HCT116 (cell line): ENCODE measurements at regions not wholly inside any gene's neighbourhood (a gene's known extent, or its start where the extent isn't known, plus 50 kb on each side); places are given as distances from the start of the nearest gene placed in this dataset.

Source experiments
- ATAC-seq: fragments of 200-7000 bp; cut with Tn5 transposase; 2 replicates; pipeline ENCODE4 v1.9.1; 2020; ENCODE audit warnings: mild to moderate bottlenecking, moderate library complexity
- BruUV-seq: library from RNA; stranded (reverse); fragments of 400-500 nt; replicated peaks from 2 replicates; lab custom pipeline; 2021; lab: Mats Ljungman, UMichigan
- CTCF ChIA-PET: fragments of 300-600 bp; sonication (Branson Sonifier 250); formaldehyde crosslinking; loops from one replicate; lab custom pipeline; 2021; ENCODE audit warnings: antibody characterized with exemption; lab: Charles Lee
- POLR2A ChIA-PET: fragments of 300-600, 350-600 bp; sonication (Branson Sonifier 250); formaldehyde crosslinking; loops from one replicate; lab custom pipeline; 2021; ENCODE audit warnings: antibody characterized with exemption; lab: Charles Lee
- RAD21 ChIA-PET, 2 experiments: fragments of 300-600 bp; sonication (Branson Sonifier 250); formaldehyde crosslinking; loops; one replicate each; lab custom pipeline; 2023; ENCODE audit warnings: low total read pairs in 2 of 2; ENCODE audit not compliant: uncharacterized antibody in 2 of 2, unreplicated experiment in 2 of 2, low non-redundant PET in 1 of 2; lab: Charles Lee
- DNase-seq: peaks from one replicate; pipeline ENCODE4 v3.0.0-alpha.2; 2010; ENCODE audit warnings: low read depth, low spot score
- H2AFZ ChIP-seq: fragments of 200-600 bp; shearing (Covaris generic), sonication (generic); 2 replicates; pipeline ENCODE4 v1.6.1; 2017; ENCODE audit warnings: low read depth, mixed run types, mixed read lengths, antibody characterized with exemption, low read length; ENCODE audit not compliant: poor library complexity, severe bottlenecking
- H3K27ac ChIP-seq: 2 replicates; pipeline ENCODE4 v1.5.1; 2012; ENCODE audit warnings: low read depth, low read length
- H3K27me3 ChIP-seq: fragments of 200-600 bp; sonication (generic); 2 replicates; pipeline ENCODE4 v1.6.1; 2016; ENCODE audit warnings: mixed run types, low read length, mixed read lengths; ENCODE audit not compliant: insufficient read depth
- H3K36me3 ChIP-seq, 2 experiments: fragments of 200-500 bp in 1 of 2; fragments of 200-600 bp in 1 of 2; sonication (Bioruptor generic) in 1 of 2; sonication (generic) in 1 of 2; 2 replicates each; pipeline versions ENCODE4 v1.5.1 to v1.6.1; 2014 to 2016; ENCODE audit warnings: low read length in 2 of 2, inconsistent platforms in 1 of 2, mixed read lengths in 1 of 2, mixed run types in 1 of 2; ENCODE audit not compliant: insufficient read depth in 2 of 2, control insufficient read depth in 1 of 2
- H3K4me1 ChIP-seq, 2 experiments: fragments of 200-600 bp in 1 of 2; sonication (generic) in 1 of 2; 2 replicates each; pipeline versions ENCODE4 v1.5.1 to v1.6.1; 2012 to 2017; ENCODE audit warnings: low read length in 2 of 2, inconsistent platforms in 1 of 2, mild to moderate bottlenecking in 1 of 2, mixed read lengths in 1 of 2, mixed run types in 1 of 2, moderate library complexity in 1 of 2; ENCODE audit not compliant: insufficient read depth in 2 of 2, control insufficient read depth in 1 of 2
- H3K4me2 ChIP-seq: fragments of 200-600 bp; sonication (generic); 2 replicates; pipeline ENCODE4 v1.6.1; 2017; ENCODE audit warnings: mixed run types, low read length, mixed read lengths
- H3K4me3 ChIP-seq, 2 experiments: fragments of 200-600 bp in 1 of 2; sonication (generic) in 1 of 2; replicated peaks in 1 of 2; 2 replicates each; pipeline ENCODE4 v1.5.1; 2011 to 2016; ENCODE audit warnings: low read length in 2 of 2, control low read depth in 1 of 2, low read depth in 1 of 2, mild to moderate bottlenecking in 1 of 2, mixed read lengths in 1 of 2, mixed run types in 1 of 2
- H3K79me2 ChIP-seq: fragments of 200-600 bp; sonication (generic); 2 replicates; pipeline ENCODE4 v1.6.1; 2017; ENCODE audit warnings: mild to moderate bottlenecking, mixed run types, low read length, moderate library complexity, mixed read lengths; ENCODE audit not compliant: insufficient read depth
- H3K9ac ChIP-seq: fragments of 200-600 bp; sonication (generic); 2 replicates; pipeline ENCODE4 v1.6.1; 2016; ENCODE audit warnings: low read length, mixed read lengths
- H3K9me2 ChIP-seq: fragments of 200-600 bp; sonication (generic), shearing (Covaris generic); 2 replicates; pipeline ENCODE4 v1.6.1; 2017; ENCODE audit warnings: mixed run types, mild to moderate bottlenecking, moderate library complexity; ENCODE audit not compliant: insufficient read depth
- H3K9me3 ChIP-seq, 2 experiments: fragments of 200-500 bp in 1 of 2; fragments of 200-600 bp in 1 of 2; sonication (Bioruptor generic) in 1 of 2; sonication (generic) in 1 of 2; 2 replicates each; pipeline ENCODE4 v1.6.1; 2014 to 2017; ENCODE audit warnings: low read length in 2 of 2, mixed read lengths in 2 of 2, inconsistent platforms in 1 of 2, low read depth in 1 of 2, mild to moderate bottlenecking in 1 of 2, mixed run types in 1 of 2, moderate library complexity in 1 of 2; ENCODE audit not compliant: control insufficient read depth in 1 of 2, insufficient read depth in 1 of 2
- H4K20me1 ChIP-seq: fragments of 200-600 bp; sonication (generic), shearing (Covaris generic); 2 replicates; pipeline ENCODE4 v1.6.1; 2017; ENCODE audit warnings: mixed run types, mild to moderate bottlenecking, moderate library complexity; ENCODE audit not compliant: insufficient read depth
- ATF3 ChIP-seq: IDR thresholded peaks from 2 replicates; pipeline ENCODE4 v1.6.1; 2012
- CEBPB ChIP-seq: IDR thresholded peaks from 2 replicates; pipeline ENCODE4 v1.6.1; 2012; ENCODE audit warnings: low read depth
- ELF1 ChIP-seq: IDR thresholded peaks from 2 replicates; pipeline ENCODE4 v1.6.1; 2012; ENCODE audit warnings: low read depth, borderline replicate concordance
- EZH2phosphoT487 ChIP-seq: fragments of 200-600 bp; IDR thresholded peaks from 2 replicates; pipeline ENCODE4 v1.6.1; 2018; ENCODE audit warnings: antibody characterized with exemption, borderline replicate concordance
- FOSL1 ChIP-seq: IDR thresholded peaks from 2 replicates; pipeline ENCODE4 v1.6.1; 2012; ENCODE audit warnings: low read depth
- JUND ChIP-seq: IDR thresholded peaks from 2 replicates; pipeline ENCODE4 v1.6.1; 2012
- MAX ChIP-seq: IDR thresholded peaks from 2 replicates; pipeline ENCODE4 v1.6.1; 2012
- POLR2A ChIP-seq: IDR thresholded peaks from 2 replicates; pipeline ENCODE4 v1.7.0; 2011; ENCODE audit warnings: borderline replicate concordance; ENCODE audit not compliant: insufficient read depth, insufficient read length; ENCODE audit errors: extremely low read depth
- SRF ChIP-seq: IDR thresholded peaks from 2 replicates; pipeline ENCODE4 v1.6.1; 2012; ENCODE audit warnings: low read depth
- YY1 ChIP-seq: IDR thresholded peaks from 2 replicates; pipeline ENCODE4 v1.6.1; 2011; ENCODE audit warnings: low read length, low read depth, moderate library complexity, mild to moderate bottlenecking; ENCODE audit not compliant: insufficient replicate concordance; ENCODE audit errors: extremely low read depth
- ZFX ChIP-seq: fragments of 450-650 bp; IDR thresholded peaks from 2 replicates; pipeline ENCODE4 v1.6.1; 2017
- intact Hi-C: fragments of 100-400 bp; cut with micrococcal nuclease; formaldehyde crosslinking; loops from 2 replicates; pipeline ENCODE4 v1.10.0; 2022
- TF ChIP-seq, protein P1 (sequence below), 3 experiments: fragments of 200-600 bp in 1 of 3; sonication (generic) in 1 of 3; IDR thresholded peaks in 2 of 3; conservative IDR thresholded peaks in 1 of 3; 2 replicates each; pipeline ENCODE4 v1.5.1; 2012 to 2017; ENCODE audit warnings: low read depth in 2 of 3, low read length in 2 of 3, antibody characterized with exemption in 1 of 3, borderline replicate concordance in 1 of 3, control low read depth in 1 of 3, mild to moderate bottlenecking in 1 of 3, mixed read lengths in 1 of 3, mixed run types in 1 of 3, moderate library complexity in 1 of 3; ENCODE audit not compliant: insufficient read depth in 1 of 3

GRCh38 chr18:24725644-24726415, 265.4 kb downstream of the HRH4 start:
- RAD21 ChIA-PET = interaction anchor here (1.0 to 1.4 kb wide), 3 partner anchors 126 to 238 kb away, joined by 3 to 5 read pairs (median 5); no protein-coding TSS in a partner anchor
- DNase-seq (no peak), ATAC-seq (no peak)
- no peaks in the 10 kb centered on the region for H3K9me2 ChIP-seq
- H3K4me1 ChIP-seq = no peaks in the 10 kb centered on the region
- H3K36me3 ChIP-seq = no peaks in the 10 kb centered on the region
- POLR2A ChIA-PET = no interaction called here
- TF ChIP-seq FOSL1 (no peak), JUND (no peak), MAX (no peak), ZFX (no peak), ATF3 (no peak), CEBPB (no peak), POLR2A (no peak), EZH2phosphoT487 (no peak), ELF1 (no peak), YY1 (no peak), SRF (no peak)
- TF ChIP-seq, protein P1, sequence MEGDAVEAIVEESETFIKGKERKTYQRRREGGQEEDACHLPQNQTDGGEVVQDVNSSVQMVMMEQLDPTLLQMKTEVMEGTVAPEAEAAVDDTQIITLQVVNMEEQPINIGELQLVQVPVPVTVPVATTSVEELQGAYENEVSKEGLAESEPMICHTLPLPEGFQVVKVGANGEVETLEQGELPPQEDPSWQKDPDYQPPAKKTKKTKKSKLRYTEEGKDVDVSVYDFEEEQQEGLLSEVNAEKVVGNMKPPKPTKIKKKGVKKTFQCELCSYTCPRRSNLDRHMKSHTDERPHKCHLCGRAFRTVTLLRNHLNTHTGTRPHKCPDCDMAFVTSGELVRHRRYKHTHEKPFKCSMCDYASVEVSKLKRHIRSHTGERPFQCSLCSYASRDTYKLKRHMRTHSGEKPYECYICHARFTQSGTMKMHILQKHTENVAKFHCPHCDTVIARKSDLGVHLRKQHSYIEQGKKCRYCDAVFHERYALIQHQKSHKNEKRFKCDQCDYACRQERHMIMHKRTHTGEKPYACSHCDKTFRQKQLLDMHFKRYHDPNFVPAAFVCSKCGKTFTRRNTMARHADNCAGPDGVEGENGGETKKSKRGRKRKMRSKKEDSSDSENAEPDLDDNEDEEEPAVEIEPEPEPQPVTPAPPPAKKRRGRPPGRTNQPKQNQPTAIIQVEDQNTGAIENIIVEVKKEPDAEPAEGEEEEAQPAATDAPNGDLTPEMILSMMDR (IDR thresholded peaks at IDR 0.05 in 2 of 3, conservative IDR thresholded peaks at IDR 0.05 in 1 of 3; ENCODE audit: borderline replicate concordance in 1 of 3, insufficient read depth in 1 of 3, low read depth in 2 of 3, low read length in 2 of 3) = no peak
- H3K9ac ChIP-seq = no peak overlapping the region
- intact Hi-C loops = loop anchor here (1.0 to 2.0 kb wide), 5 partner anchors 19 to 367 kb away; no protein-coding TSS in a partner anchor
- H4K20me1 ChIP-seq = no peaks in the 10 kb centered on the region
- no peaks in the 10 kb centered on the region for H3K9me3 ChIP-seq
- CTCF ChIA-PET = interaction anchor here (0.8 to 2.4 kb wide), 19 partner anchors 16 to 366 kb away, joined by 3 to 28 read pairs (median 5); no protein-coding TSS in a partner anchor
- H2AFZ ChIP-seq = no peak overlapping the region
- H3K27me3 ChIP-seq = peaks cover 41% of the 10 kb centered on the region
- no peak overlapping the region for H3K4me3 ChIP-seq
- BruUV-seq = no TSS peak
- no peak overlapping the region for H3K27ac ChIP-seq
- H3K4me2 ChIP-seq = no peak overlapping the region
- no peaks in the 10 kb centered on the region for H3K79me2 ChIP-seq
